ENCODE measurements at regions not wholly inside any gene's neighbourhood (a gene's known extent, or its start where the extent isn't known, plus 50 kb on each side); places are given as distances from the start of the nearest gene placed in this dataset.

DNA sequence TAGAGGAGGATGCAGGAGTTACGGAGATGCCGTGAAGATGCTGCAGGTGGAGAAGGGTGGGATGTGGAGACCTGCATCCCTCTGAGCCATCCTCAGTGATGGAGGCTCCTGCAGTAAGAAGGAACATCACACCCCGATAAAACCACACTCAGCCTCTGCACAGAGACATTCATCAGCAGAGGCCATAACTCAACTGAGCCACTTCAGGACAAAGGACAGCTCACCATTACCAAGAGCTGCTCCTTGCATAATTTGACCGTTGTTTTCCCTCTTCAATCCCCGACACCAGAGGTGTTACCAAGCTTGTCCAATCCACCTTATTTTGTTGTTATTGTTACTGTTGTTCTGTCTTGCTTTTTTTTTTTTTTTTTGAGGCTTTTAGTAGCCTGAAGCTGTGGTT, 543.9 kb downstream of the AJAP1 start:
- TF ChIP-seq FOXK2 (IDR thresholded peaks at IDR 0.05): no peak
- TF ChIP-seq BHLHE40 (IDR thresholded peaks at IDR 0.05; ENCODE audit: borderline replicate concordance): no peak
- TF ChIP-seq PKNOX1 (IDR thresholded peaks at IDR 0.05): no peak
- TF ChIP-seq SP1 (IDR thresholded peaks at IDR 0.05): no peak
- TF ChIP-seq ARNT (IDR thresholded peaks at IDR 0.05): no peak
- TF ChIP-seq FOXM1 (IDR thresholded peaks at IDR 0.05; ENCODE audit: borderline replicate concordance): no peak
- no peak for TF ChIP-seq SUZ12 (IDR thresholded peaks at IDR 0.05)

Measured in HEK293T (cell line).